Endothelial cell of umbilical vein (primary cell): ENCODE measurements at regions not wholly inside any gene's neighbourhood (a gene's known extent, or its start where the extent isn't known, plus 50 kb on each side); places are given as distances from the start of the nearest gene placed in this dataset.

Source experiments
- BruUV-seq: library from RNA; stranded (reverse); fragments of 400-500 nt; replicated peaks from 2 replicates; lab custom pipeline; 2021; lab: Mats Ljungman, UMichigan
- CTCF ChIA-PET: fragments of 300-600, 350-600 bp; sonication (Branson Sonifier 250); formaldehyde crosslinking; loops from one replicate; lab custom pipeline; 2021; ENCODE audit warnings: antibody characterized with exemption, inconsistent platforms; lab: Charles Lee
- POLR2A ChIA-PET: fragments of 300-600, 350-600 bp; sonication (Branson Sonifier 250); formaldehyde crosslinking; loops from one replicate; lab custom pipeline; 2021; ENCODE audit warnings: antibody characterized with exemption, inconsistent platforms; lab: Charles Lee
- DNase-seq: peaks from one replicate; pipeline ENCODE4 v3.0.0-alpha.2; 2011; ENCODE audit warnings: low read depth, low spot score
- FAIRE-seq: peaks from 2 replicates; lab custom pipeline; 2011; peaks lifted over from hg19 to GRCh38; lab: Jason Lieb, UNC
- H2AFZ ChIP-seq: 2 replicates; pipeline ENCODE4 v1.6.0; 2012; ENCODE audit warnings: low read depth, low read length, control low read depth, inconsistent platforms
- H3K27ac ChIP-seq: 2 replicates; pipeline ENCODE4 v1.5.1; 2011; ENCODE audit warnings: low read depth, mild to moderate bottlenecking, control low read depth, low read length, moderate library complexity; ENCODE audit not compliant: insufficient read depth
- H3K27me3 ChIP-seq, 2 experiments: 2 replicates each; pipeline versions ENCODE4 v1.6.0 to v1.6.1; 2011; ENCODE audit warnings: low read length in 2 of 2, mixed read lengths in 1 of 2; ENCODE audit not compliant: control insufficient read depth in 2 of 2, insufficient read depth in 2 of 2
- H3K36me3 ChIP-seq, 2 experiments: 2 replicates in 1 of 2; 3 replicates in 1 of 2; pipeline ENCODE4 v1.5.1; 2011; ENCODE audit warnings: low read length in 2 of 2, mild to moderate bottlenecking in 1 of 2, moderate library complexity in 1 of 2; ENCODE audit not compliant: control insufficient read depth in 2 of 2, insufficient read depth in 2 of 2; ENCODE audit errors: extremely low read depth in 1 of 2
- H3K4me1 ChIP-seq: 3 replicates; pipeline ENCODE4 v1.5.1; 2011; ENCODE audit warnings: mild to moderate bottlenecking, low read length; ENCODE audit not compliant: control insufficient read depth, insufficient read depth; ENCODE audit errors: extremely low read depth
- H3K4me2 ChIP-seq: 2 replicates; pipeline ENCODE4 v1.6.1; 2011; ENCODE audit warnings: low read length, control low read depth, mixed read lengths; ENCODE audit not compliant: insufficient read depth
- H3K4me3 ChIP-seq, 3 experiments: fragments of 200-600 bp in 1 of 3; sonication (generic), shearing (Covaris generic) in 1 of 3; replicated peaks in 1 of 3; 2 replicates each; pipeline ENCODE4 v1.5.1; 2011 to 2016; ENCODE audit warnings: control low read depth in 3 of 3, low read length in 3 of 3, mild to moderate bottlenecking in 2 of 3, inconsistent platforms in 1 of 3, low read depth in 1 of 3, moderate library complexity in 1 of 3; ENCODE audit not compliant: insufficient read depth in 1 of 3
- H3K79me2 ChIP-seq: 2 replicates; pipeline ENCODE4 v1.6.0; 2012; ENCODE audit warnings: low read length, inconsistent platforms; ENCODE audit not compliant: control insufficient read depth, insufficient read depth
- H3K9ac ChIP-seq: replicated peaks from 2 replicates; pipeline ENCODE3; 2011; ENCODE audit warnings: low read length, control low read depth; ENCODE audit not compliant: insufficient read depth; ENCODE audit errors: extremely low read depth
- H3K9me1 ChIP-seq: replicated peaks from 3 replicates; pipeline ENCODE4 v1.6.0; 2011; ENCODE audit warnings: mild to moderate bottlenecking, low read length; ENCODE audit not compliant: control insufficient read depth, insufficient read depth; ENCODE audit errors: extremely low read depth
- H3K9me3 ChIP-seq: replicated peaks from 2 replicates; pipeline ENCODE4 v1.5.1; 2012; ENCODE audit warnings: low read length, inconsistent platforms; ENCODE audit not compliant: control insufficient read depth, insufficient read depth
- H4K20me1 ChIP-seq: replicated peaks from 2 replicates; pipeline ENCODE3; 2011; ENCODE audit warnings: mild to moderate bottlenecking, low read length; ENCODE audit not compliant: control insufficient read depth, insufficient read depth; ENCODE audit errors: extremely low read depth
- CTCF ChIP-seq, 2 donors: IDR thresholded peaks; 1 replicate in 1 of 2; 2 replicates in 1 of 2; pipeline ENCODE4 v1.5.1; 2011; ENCODE audit warnings: low read length in 2 of 2, mild to moderate bottlenecking in 2 of 2, moderate library complexity in 2 of 2, control low read depth in 1 of 2, inconsistent platforms in 1 of 2, low read depth in 1 of 2; ENCODE audit not compliant: insufficient read depth in 1 of 2; ENCODE audit errors: extremely low read depth in 1 of 2
- EZH2 ChIP-seq: IDR thresholded peaks from 2 replicates; pipeline ENCODE4 v1.6.1; 2012; ENCODE audit warnings: borderline replicate concordance, low read depth, mild to moderate bottlenecking, moderate library complexity, low read length, inconsistent platforms; ENCODE audit not compliant: severe bottlenecking
- FOS ChIP-seq: IDR thresholded peaks from 2 replicates; pipeline ENCODE4 v1.6.1; 2011; ENCODE audit warnings: mild to moderate bottlenecking, low read length, moderate library complexity, borderline replicate concordance; ENCODE audit not compliant: insufficient read depth
- GATA2 ChIP-seq: IDR thresholded peaks from 2 replicates; pipeline ENCODE4 v1.7.0; 2011; ENCODE audit warnings: low read depth, mild to moderate bottlenecking, moderate library complexity, mixed read lengths, low read length; ENCODE audit not compliant: insufficient read length, insufficient read depth
- JUN ChIP-seq: IDR thresholded peaks from 2 replicates; pipeline ENCODE4 v1.6.1; 2011; ENCODE audit warnings: borderline replicate concordance, low read depth; ENCODE audit not compliant: insufficient read length, insufficient read depth
- MAX ChIP-seq: IDR thresholded peaks from 2 replicates; pipeline ENCODE4 v1.6.1; 2011; ENCODE audit not compliant: insufficient read depth, insufficient read length
- MYC ChIP-seq: IDR thresholded peaks from one replicate; pipeline ENCODE4 v1.6.1; 2011; ENCODE audit warnings: mild to moderate bottlenecking, low read depth, low read length
- POLR2A ChIP-seq: IDR thresholded peaks from 2 replicates; pipeline ENCODE4 v1.6.1; 2012; ENCODE audit warnings: low read depth, mild to moderate bottlenecking, control low read depth, low read length
- POLR2AphosphoS5 ChIP-seq: IDR thresholded peaks from 2 replicates; pipeline ENCODE4 v1.6.1; 2012; ENCODE audit warnings: low read depth, mild to moderate bottlenecking, control low read depth, low read length, moderate library complexity; ENCODE audit not compliant: insufficient read depth
- dilution Hi-C: fragments of 300-500 bp; cut with MboI; formaldehyde crosslinking; loops from one replicate; pipeline ENCODE4 v1.15.0; 2019; ENCODE audit warnings: low sequenced_read_pairs; ENCODE audit not compliant: extremely low pct_ligation_motif_present
- intact Hi-C: fragments of 100-400 bp; cut with micrococcal nuclease; formaldehyde crosslinking; loops from one replicate; pipeline ENCODE4 v1.10.0; 2022

DNA sequence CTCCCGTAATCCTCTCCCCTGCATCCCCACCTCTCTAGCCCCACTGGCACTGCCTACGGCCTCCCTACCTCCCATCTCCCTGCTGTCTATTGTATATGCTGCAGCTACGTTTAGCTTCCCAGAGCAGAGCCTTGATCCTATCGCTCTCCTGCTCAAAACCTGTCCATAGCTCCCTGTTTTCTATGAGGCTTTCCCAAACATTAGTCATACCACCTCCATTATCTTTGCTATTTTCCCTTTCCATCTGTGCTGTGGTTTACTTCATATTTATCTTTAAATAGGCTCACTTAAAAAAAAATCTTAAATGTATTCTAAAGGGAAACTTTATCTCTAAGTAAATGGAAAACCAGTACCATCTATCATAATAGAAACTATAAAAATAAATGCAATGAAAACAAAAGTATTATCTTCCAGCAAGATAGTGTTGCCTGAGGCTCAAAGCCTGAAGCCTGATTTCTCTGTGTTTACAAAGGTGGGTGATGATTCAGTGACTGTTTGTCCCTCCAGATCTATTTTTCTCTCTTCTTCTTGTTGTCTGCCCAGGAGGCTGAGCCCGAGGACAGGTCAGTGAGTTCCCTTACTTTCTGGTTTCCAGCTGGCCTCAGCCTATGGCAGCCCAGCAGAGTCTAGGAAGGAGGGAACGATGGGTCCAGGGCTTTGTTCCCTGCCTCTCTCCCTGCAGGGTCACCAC, 397.1 kb upstream of the CFAP20DC start:
- TF ChIP-seq JUN = no peak
- no peak for TF ChIP-seq FOS
- no peak for TF ChIP-seq MAX
- TF ChIP-seq GATA2 = no peak
- TF ChIP-seq POLR2AphosphoS5 = no peak
- no peak for TF ChIP-seq POLR2A
- TF ChIP-seq EZH2 = no peak
- no peak for TF ChIP-seq MYC
- Histone ChIP-seq H4K20me1 (no peaks in the 10 kb centered on the region), H2AFZ (no peak overlapping the region), H3K9me3 (no peaks in the 10 kb centered on the region), H3K36me3 (no peaks in the 10 kb centered on the region), H3K4me2 (no peak overlapping the region), H3K27ac (no peak overlapping the region), H3K9ac (no peak overlapping the region), H3K4me1 (no peaks in the 10 kb centered on the region), H3K4me3 (no peak overlapping the region), H3K79me2 (no peaks in the 10 kb centered on the region), H3K27me3 (no peaks in the 10 kb centered on the region), H3K9me1 (no peaks in the 10 kb centered on the region)
- dilution Hi-C loops = no loop called here
- ChIA-PET POLR2A (no interaction called here), CTCF (interaction anchor here (0.9 kb wide), 1 partner anchor 10 kb away, joined by 4 read pairs; no protein-coding TSS in a partner anchor)
- intact Hi-C loops = no loop called here
- DNase-seq = no peak
- BruUV-seq = no TSS peak
- no peak for FAIRE-seq

GRCh38 chr3:59444676-59445075, 394.9 kb upstream of the CFAP20DC start:
- Histone ChIP-seq H3K4me3 (no peak overlapping the region), H3K9me3 (no peaks in the 10 kb centered on the region), H2AFZ (no peak overlapping the region), H3K27me3 (no peaks in the 10 kb centered on the region), H4K20me1 (no peaks in the 10 kb centered on the region), H3K4me1 (no peaks in the 10 kb centered on the region), H3K27ac (no peak overlapping the region), H3K79me2 (no peaks in the 10 kb centered on the region), H3K36me3 (no peaks in the 10 kb centered on the region), H3K9ac (no peak overlapping the region), H3K9me1 (no peaks in the 10 kb centered on the region), H3K4me2 (no peak overlapping the region)
- DNase-seq (no peak), FAIRE-seq (no peak)
- CTCF ChIA-PET = no interaction called here
- POLR2A ChIA-PET = no interaction called here
- dilution Hi-C loops (no loop called here), intact Hi-C loops (no loop called here)
- TF ChIP-seq MAX (no peak), CTCF (IDR thresholded peaks at IDR 0.05; ENCODE audit: extremely low read depth in 1 of 2, insufficient read depth in 1 of 2, low read depth in 1 of 2, low read length in 2 of 2) (no peak), FOS (no peak), GATA2 (no peak), POLR2AphosphoS5 (no peak), JUN (no peak), POLR2A (no peak), EZH2 (no peak), MYC (no peak)
- BruUV-seq = no TSS peak
